A673 (cell line): ENCODE measurements at regions not wholly inside any gene's neighbourhood (a gene's known extent, or its start where the extent isn't known, plus 50 kb on each side); places are given as distances from the start of the nearest gene placed in this dataset.

Experiments
- BruUV-seq: library from RNA; stranded (reverse); fragments of 400-500 nt; replicated peaks from 2 replicates; lab custom pipeline; 2021; lab: Mats Ljungman, UMichigan
- CTCF ChIA-PET: fragments of 300-600 bp; sonication (Branson Sonifier 250); formaldehyde crosslinking; loops from one replicate; lab custom pipeline; 2022; ENCODE audit warnings: antibody characterized with exemption; lab: Charles Lee
- POLR2A ChIA-PET: fragments of 300-600 bp; sonication (Branson Sonifier 250); formaldehyde crosslinking; loops from one replicate; lab custom pipeline; 2022; ENCODE audit warnings: antibody characterized with exemption; ENCODE audit not compliant: low non-redundant PET; lab: Charles Lee
- DNase-seq: peaks from one replicate; pipeline ENCODE4 v3.0.0-alpha.2; 2015; ENCODE audit warnings: low spot score
- H3K27ac ChIP-seq: fragments of 200-600 bp; sonication (generic); 2 replicates; pipeline ENCODE4 v1.5.1; 2016; ENCODE audit warnings: mixed run types, low read depth, mild to moderate bottlenecking, mixed read lengths, antibody characterized with exemption, low read length; ENCODE audit not compliant: poor library complexity, severe bottlenecking
- H3K27me3 ChIP-seq: fragments of 200-600 bp; sonication (generic); replicated peaks from 2 replicates; pipeline ENCODE4 v1.6.1; 2017; ENCODE audit warnings: mixed run types, low read depth, mild to moderate bottlenecking, mixed read lengths, antibody characterized with exemption, low read length; ENCODE audit not compliant: insufficient read depth, poor library complexity
- H3K36me3 ChIP-seq: fragments of 200-600 bp; sonication (generic); 2 replicates; pipeline ENCODE4 v1.6.1; 2016; ENCODE audit warnings: mixed run types, mild to moderate bottlenecking, mixed read lengths, antibody characterized with exemption, low read length; ENCODE audit not compliant: insufficient read depth, poor library complexity, severe bottlenecking
- H3K4me1 ChIP-seq: fragments of 200-600 bp; sonication (generic); 2 replicates; pipeline ENCODE4 v1.6.1; 2017; ENCODE audit warnings: mixed run types, mild to moderate bottlenecking, mixed read lengths, antibody characterized with exemption, low read length; ENCODE audit not compliant: insufficient read depth, poor library complexity, severe bottlenecking
- H3K4me3 ChIP-seq: fragments of 200-600 bp; sonication (generic); 2 replicates; pipeline ENCODE4 v1.5.1; 2016; ENCODE audit warnings: low read depth, mixed run types, mild to moderate bottlenecking, mixed read lengths, low read length; ENCODE audit not compliant: poor library complexity, severe bottlenecking
- H3K9me3 ChIP-seq: fragments of 200-600 bp; sonication (generic); 2 replicates; pipeline ENCODE4 v1.6.1; 2016; ENCODE audit warnings: mixed run types, low read depth, mild to moderate bottlenecking, mixed read lengths, antibody characterized with exemption, low read length; ENCODE audit not compliant: poor library complexity, severe bottlenecking
- EZH2 ChIP-seq: fragments of 200-600 bp; sonication (generic); IDR thresholded peaks from 2 replicates; pipeline ENCODE4 v1.6.1; 2017; ENCODE audit warnings: borderline replicate concordance, low read depth, mild to moderate bottlenecking, mixed read lengths, antibody characterized with exemption, low read length; ENCODE audit not compliant: poor library complexity, severe bottlenecking
- intact Hi-C: fragments of 100-400 bp; cut with micrococcal nuclease; formaldehyde crosslinking; loops from one replicate; pipeline ENCODE4 v1.10.0; 2022; ENCODE audit not compliant: unreplicated experiment
- TF ChIP-seq, protein P1 (sequence below): fragments of 300-800, 200-600 bp; sonication (generic); conservative IDR thresholded peaks from 2 replicates; pipeline ENCODE4 v1.5.1; 2017; ENCODE audit warnings: low read depth, mild to moderate bottlenecking, antibody characterized with exemption, low read length, moderate library complexity, mixed read lengths

DNA sequence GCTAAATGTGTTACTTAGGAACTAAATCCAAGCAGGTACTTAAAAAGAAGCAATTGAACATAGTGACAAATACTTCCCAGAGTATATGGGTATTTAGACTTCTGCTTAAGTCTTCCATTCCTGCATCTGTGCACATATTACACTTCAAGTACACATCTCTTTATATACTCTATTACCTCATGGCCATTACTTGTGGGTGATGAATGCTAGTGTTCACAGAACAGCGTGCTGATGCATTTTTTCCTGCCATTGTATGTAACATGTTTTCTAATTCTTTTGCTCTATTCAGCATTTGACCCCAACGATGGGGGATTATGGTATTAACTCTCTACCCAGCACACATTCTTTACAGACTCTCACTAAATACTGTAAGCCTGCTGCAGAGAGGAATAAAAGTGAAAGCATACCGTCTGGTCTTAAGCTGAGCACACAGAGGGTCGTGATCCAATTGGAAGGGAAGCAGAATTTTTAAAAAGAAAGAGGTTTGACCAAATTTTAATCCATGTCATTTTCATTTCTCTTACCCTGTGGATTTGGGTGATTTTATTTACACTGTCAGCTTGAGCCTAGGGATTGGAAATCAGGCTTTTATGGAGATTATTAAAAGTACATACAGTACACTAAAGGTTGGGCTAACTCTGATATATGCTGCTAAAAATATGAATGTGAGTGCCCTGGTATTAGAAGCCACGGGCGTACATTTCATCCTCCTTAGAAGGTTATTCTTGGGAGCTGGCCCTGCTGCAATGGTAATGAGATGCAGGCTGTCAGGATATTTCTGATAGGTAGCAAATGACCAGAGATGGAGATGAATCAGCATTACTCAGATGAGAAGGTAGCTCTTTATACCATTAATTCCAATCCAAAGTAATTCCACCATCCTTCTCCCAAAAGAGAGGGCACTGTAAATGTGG, 95.5 kb upstream of the PROX1 start:
- CTCF ChIA-PET: no interaction called here
- H3K4me1 ChIP-seq: no peaks in the 10 kb centered on the region
- H3K27me3 ChIP-seq: peaks cover 22% of the 10 kb centered on the region
- intact Hi-C loops: no loop called here
- TF ChIP-seq EZH2: no peak
- TF ChIP-seq, protein P1, sequence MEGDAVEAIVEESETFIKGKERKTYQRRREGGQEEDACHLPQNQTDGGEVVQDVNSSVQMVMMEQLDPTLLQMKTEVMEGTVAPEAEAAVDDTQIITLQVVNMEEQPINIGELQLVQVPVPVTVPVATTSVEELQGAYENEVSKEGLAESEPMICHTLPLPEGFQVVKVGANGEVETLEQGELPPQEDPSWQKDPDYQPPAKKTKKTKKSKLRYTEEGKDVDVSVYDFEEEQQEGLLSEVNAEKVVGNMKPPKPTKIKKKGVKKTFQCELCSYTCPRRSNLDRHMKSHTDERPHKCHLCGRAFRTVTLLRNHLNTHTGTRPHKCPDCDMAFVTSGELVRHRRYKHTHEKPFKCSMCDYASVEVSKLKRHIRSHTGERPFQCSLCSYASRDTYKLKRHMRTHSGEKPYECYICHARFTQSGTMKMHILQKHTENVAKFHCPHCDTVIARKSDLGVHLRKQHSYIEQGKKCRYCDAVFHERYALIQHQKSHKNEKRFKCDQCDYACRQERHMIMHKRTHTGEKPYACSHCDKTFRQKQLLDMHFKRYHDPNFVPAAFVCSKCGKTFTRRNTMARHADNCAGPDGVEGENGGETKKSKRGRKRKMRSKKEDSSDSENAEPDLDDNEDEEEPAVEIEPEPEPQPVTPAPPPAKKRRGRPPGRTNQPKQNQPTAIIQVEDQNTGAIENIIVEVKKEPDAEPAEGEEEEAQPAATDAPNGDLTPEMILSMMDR: no peak
- no peak overlapping the region for H3K4me3 ChIP-seq
- no peaks in the 10 kb centered on the region for H3K9me3 ChIP-seq
- POLR2A ChIA-PET: no interaction called here
- BruUV-seq: no TSS peak
- no peak overlapping the region for H3K27ac ChIP-seq
- no peak for DNase-seq
- no peaks in the 10 kb centered on the region for H3K36me3 ChIP-seq

DNA sequence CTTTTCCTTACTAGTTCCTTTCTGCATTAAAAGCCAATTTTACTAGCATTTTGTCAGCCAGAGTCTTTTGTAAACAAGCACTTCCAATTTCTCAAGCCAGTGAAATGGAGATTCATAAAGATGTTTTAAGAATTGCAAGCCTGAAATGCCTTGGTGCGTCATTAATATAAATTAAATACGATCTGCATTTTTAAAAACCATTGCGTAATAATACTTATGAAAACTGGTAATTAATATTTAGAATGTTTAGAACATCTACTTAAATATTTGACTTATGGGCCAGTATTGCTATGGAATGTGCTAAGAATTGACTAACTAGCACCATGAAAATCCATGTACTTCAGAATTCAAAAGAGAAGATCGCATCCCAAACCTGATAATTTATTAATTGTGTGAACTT, 89.1 kb upstream of the PROX1 start:
- Histone ChIP-seq H3K27me3 (peaks cover 35% of the 10 kb centered on the region), H3K27ac (no peak overlapping the region), H3K4me3 (no peak overlapping the region), H3K4me1 (no peaks in the 10 kb centered on the region), H3K36me3 (no peaks in the 10 kb centered on the region), H3K9me3 (no peaks in the 10 kb centered on the region)
- intact Hi-C loops: no loop called here
- TF ChIP-seq, protein P1: no peak
- TF ChIP-seq EZH2: no peak
- ChIA-PET CTCF (no interaction called here), POLR2A (no interaction called here)
- DNase-seq: no peak
- no TSS peak for BruUV-seq

DNA sequence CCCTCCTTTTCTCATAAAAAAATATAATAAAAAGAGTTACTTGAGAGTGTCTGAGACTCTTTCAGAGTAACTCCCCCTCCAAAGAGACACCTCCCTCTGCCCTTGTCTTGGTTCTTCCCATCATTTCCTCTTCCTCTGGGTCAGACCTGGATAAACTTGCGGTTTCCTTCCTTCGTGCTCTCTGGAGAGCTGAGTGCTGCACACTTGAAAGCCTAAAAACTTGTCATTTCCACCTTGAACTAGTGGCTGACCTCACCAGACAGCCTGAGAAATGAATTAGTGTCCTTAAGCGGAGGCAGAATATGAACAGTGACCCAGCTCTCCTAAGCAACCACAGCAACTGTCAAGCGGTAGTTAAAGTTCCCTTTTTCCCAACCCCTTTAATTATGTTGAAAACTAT, 88.4 kb upstream of the PROX1 start:
- TF ChIP-seq EZH2: no peak
- H3K9me3 ChIP-seq: no peaks in the 10 kb centered on the region
- no TSS peak for BruUV-seq
- H3K27me3 ChIP-seq: peaks cover 42% of the 10 kb centered on the region
- ChIA-PET CTCF (no interaction called here), POLR2A (no interaction called here)
- H3K4me3 ChIP-seq: no peak overlapping the region
- DNase-seq: no peak
- intact Hi-C loops: no loop called here
- H3K4me1 ChIP-seq: no peaks in the 10 kb centered on the region
- no peaks in the 10 kb centered on the region for H3K36me3 ChIP-seq
- no peak overlapping the region for H3K27ac ChIP-seq

- no TSS peak for BruUV-seq
- POLR2A ChIA-PET: no interaction called here
Measured at GRCh38 chr1:213905344-213905743, 82.4 kb upstream of the PROX1 start.

More at GRCh38 chr1:213905344-213905743, 82.4 kb upstream of the PROX1 start:
- Histone ChIP-seq H3K27me3 (peaks cover 45% of the 10 kb centered on the region), H3K9me3 (no peaks in the 10 kb centered on the region), H3K4me1 (no peaks in the 10 kb centered on the region), H3K4me3 (no peak overlapping the region), H3K27ac (no peak overlapping the region), H3K36me3 (no peaks in the 10 kb centered on the region)
- no peak for TF ChIP-seq EZH2
- TF ChIP-seq, protein P1: no peak
- no peak for DNase-seq
- intact Hi-C loops: no loop called here
- CTCF ChIA-PET: no interaction called here
